Common myeloid progenitor, CD34-positive (primary cell): ENCODE measurements at regions not wholly inside any gene's neighbourhood (a gene's known extent, or its start where the extent isn't known, plus 50 kb on each side); places are given as distances from the start of the nearest gene placed in this dataset.

ENCODE experiments used
- CTCF ChIA-PET: fragments of 350-600 bp; sonication (Branson Sonifier 250); formaldehyde crosslinking; loops from one replicate; lab custom pipeline; 2021; ENCODE audit warnings: antibody characterized with exemption; lab: Charles Lee
- POLR2A ChIA-PET: fragments of 350-600 bp; sonication (Branson Sonifier 250); formaldehyde crosslinking; loops from one replicate; lab custom pipeline; 2021; ENCODE audit warnings: antibody characterized with exemption; lab: Charles Lee
- DNase-seq, 3 donors: peaks; one replicate each; pipeline versions ENCODE4 v3.0.0 to v3.0.0-alpha.2; 2013
- H3K27ac ChIP-seq, 2 experiments: 1 replicate in 1 of 2; 2 replicates in 1 of 2; pipeline ENCODE4 v1.7.0; 2013; ENCODE audit warnings: inconsistent platforms in 2 of 2, low read length in 2 of 2, mild to moderate bottlenecking in 2 of 2, low read depth in 1 of 2, moderate library complexity in 1 of 2; ENCODE audit not compliant: severe bottlenecking in 2 of 2, insufficient read depth in 1 of 2, poor library complexity in 1 of 2
- H3K27me3 ChIP-seq, 5 experiments: replicated peaks in 2 of 5; 1 replicate in 3 of 5; 2 replicates in 2 of 5; pipeline versions ENCODE4 v1.6.1 to v1.7.0; 2013; ENCODE audit warnings: low read length in 4 of 5, mild to moderate bottlenecking in 2 of 5, moderate library complexity in 2 of 5, inconsistent platforms in 1 of 5; ENCODE audit not compliant: insufficient read depth in 5 of 5, control insufficient read depth in 4 of 5
- H3K36me3 ChIP-seq, 4 experiments: 1 replicate in 2 of 4; 2 replicates in 2 of 4; pipeline versions ENCODE4 v1.6.1 to v1.7.0; 2013; ENCODE audit warnings: low read length in 3 of 4, control low read depth in 1 of 4, mild to moderate bottlenecking in 1 of 4; ENCODE audit not compliant: control insufficient read depth in 4 of 4, insufficient read depth in 4 of 4
- H3K4me1 ChIP-seq, 4 experiments: 1 replicate in 3 of 4; 2 replicates in 1 of 4; pipeline versions ENCODE4 v1.6.1 to v1.7.1; 2013; ENCODE audit warnings: low read length in 3 of 4, mild to moderate bottlenecking in 3 of 4, control low read depth in 1 of 4, inconsistent platforms in 1 of 4, moderate library complexity in 1 of 4; ENCODE audit not compliant: control insufficient read depth in 4 of 4, insufficient read depth in 4 of 4; ENCODE audit errors: control extremely low read depth in 1 of 4
- H3K4me3 ChIP-seq, 7 experiments: 1 replicate in 4 of 7; 2 replicates in 3 of 7; pipeline versions ENCODE4 v1.5.1 to v1.7.0; 2013; ENCODE audit warnings: mild to moderate bottlenecking in 7 of 7, low read length in 6 of 7, moderate library complexity in 6 of 7, inconsistent platforms in 2 of 7, low read depth in 2 of 7, control low read depth in 1 of 7; ENCODE audit not compliant: insufficient read depth in 4 of 7, control insufficient read depth in 1 of 7; ENCODE audit errors: extremely low read depth in 1 of 7
- H3K9me3 ChIP-seq, 5 experiments: 1 replicate in 4 of 5; 2 replicates in 1 of 5; pipeline versions ENCODE4 v1.6.1 to v1.7.1; 2013; ENCODE audit warnings: low read length in 4 of 5, mild to moderate bottlenecking in 2 of 5, inconsistent platforms in 1 of 5, low read depth in 1 of 5, moderate library complexity in 1 of 5; ENCODE audit not compliant: control insufficient read depth in 4 of 5, insufficient read depth in 2 of 5; ENCODE audit errors: control extremely low read depth in 1 of 5
- WGBS: methylation state at CpG from one replicate; pipeline ENCODE4 v1.1.5; 2013; ENCODE audit not compliant: insufficient coverage; 5-methylcytosine and 5-hydroxymethylcytosine counted together

DNA sequence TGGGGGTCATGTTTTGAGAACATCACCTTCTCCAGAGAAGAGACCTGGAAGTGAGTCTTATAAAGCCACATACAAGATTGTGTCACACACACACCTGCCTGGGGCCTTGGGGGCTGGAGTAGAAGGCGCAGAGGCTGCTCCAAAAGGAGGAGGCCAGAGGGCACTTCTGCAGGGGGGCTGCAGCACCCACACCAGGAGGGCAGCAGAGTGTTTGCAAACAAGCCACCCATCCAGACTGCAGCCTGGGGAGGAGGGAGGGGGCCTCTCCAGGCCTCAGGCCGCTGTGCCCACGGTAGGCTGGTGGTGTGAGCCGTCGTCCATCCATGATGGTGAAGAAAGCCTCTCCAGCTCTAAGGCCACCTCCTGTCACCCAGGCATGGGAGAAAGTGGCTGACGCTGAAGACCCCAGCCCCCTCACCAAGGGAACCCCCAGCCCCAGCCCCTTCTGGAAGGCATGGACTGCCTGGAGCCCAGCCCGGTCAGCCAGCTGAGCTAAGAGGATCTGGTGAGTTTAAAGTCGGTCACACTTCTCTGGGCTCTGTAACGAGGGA lies 77.5 kb downstream of the FOXL3 start:
- ChIA-PET POLR2A (no interaction called here), CTCF (no interaction called here)
- DNase-seq, result no peak
- Histone ChIP-seq H3K27me3 (no peaks in the 10 kb centered on the region), H3K36me3 (no peaks in the 10 kb centered on the region), H3K27ac (no peak overlapping the region), H3K4me3 (no peak overlapping the region), H3K4me1 (peaks cover 13 to 54% (median 48%) of the 10 kb centered on the region in 4 experiments), H3K9me3 (no peaks in the 10 kb centered on the region)
- 98% methylated on average over 8 of the region's 9 CpGs for WGBS

DNA sequence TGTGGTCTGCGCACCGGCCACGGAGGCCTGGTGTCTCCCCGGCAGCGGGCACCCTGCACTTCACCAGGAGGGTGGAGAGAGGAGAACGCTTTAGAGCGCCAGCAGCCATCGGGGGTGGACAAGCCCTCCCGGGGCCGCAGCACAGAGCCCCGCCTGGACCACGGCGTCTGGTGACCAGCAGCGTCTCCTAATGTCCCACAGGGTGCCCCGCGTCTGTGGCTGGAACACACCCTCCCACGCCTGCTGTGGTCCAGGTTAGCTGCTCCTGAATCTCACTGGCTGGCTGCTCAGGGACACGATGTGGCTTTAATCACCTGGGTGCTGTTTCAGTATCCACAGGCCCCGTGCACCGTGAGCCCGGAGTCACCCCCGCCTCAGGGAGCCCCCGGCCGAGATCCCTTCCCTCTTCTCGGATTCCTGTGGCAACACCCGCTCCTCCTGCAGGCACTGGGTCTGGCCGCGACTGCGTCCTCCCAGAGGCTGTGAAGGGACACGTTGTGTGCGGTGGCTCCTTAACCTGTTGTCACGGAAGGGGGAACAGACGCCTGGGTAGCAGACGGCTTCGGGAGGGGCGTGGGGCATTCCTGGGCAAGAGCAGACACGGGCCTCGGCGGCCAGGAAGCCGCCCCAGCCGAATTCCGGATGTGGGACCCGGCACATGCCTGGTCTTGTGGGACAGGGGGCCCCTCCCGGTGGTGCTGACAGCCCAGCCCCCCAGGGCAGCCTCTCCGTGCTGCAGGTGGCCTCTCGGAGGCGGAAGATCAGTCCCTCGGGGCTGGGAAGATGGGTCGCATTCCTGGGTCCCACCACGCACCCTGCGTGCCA lies 78.9 kb downstream of the FOXL3 start:
- Histone ChIP-seq H3K36me3 (no peaks in the 10 kb centered on the region), H3K27ac (no peak overlapping the region), H3K4me3 (no peak overlapping the region), H3K9me3 (no peaks in the 10 kb centered on the region), H3K4me1 (peaks cover 10 to 46% (median 39%) of the 10 kb centered on the region in 4 experiments), H3K27me3 (no peaks in the 10 kb centered on the region)
- POLR2A ChIA-PET, result no interaction called here
- DNase-seq, result peak in 1 of 3 donors; percentile 39
- CTCF ChIA-PET, result no interaction called here
- 74% methylated on average over 50 of the region's 51 CpGs for WGBS

DNA sequence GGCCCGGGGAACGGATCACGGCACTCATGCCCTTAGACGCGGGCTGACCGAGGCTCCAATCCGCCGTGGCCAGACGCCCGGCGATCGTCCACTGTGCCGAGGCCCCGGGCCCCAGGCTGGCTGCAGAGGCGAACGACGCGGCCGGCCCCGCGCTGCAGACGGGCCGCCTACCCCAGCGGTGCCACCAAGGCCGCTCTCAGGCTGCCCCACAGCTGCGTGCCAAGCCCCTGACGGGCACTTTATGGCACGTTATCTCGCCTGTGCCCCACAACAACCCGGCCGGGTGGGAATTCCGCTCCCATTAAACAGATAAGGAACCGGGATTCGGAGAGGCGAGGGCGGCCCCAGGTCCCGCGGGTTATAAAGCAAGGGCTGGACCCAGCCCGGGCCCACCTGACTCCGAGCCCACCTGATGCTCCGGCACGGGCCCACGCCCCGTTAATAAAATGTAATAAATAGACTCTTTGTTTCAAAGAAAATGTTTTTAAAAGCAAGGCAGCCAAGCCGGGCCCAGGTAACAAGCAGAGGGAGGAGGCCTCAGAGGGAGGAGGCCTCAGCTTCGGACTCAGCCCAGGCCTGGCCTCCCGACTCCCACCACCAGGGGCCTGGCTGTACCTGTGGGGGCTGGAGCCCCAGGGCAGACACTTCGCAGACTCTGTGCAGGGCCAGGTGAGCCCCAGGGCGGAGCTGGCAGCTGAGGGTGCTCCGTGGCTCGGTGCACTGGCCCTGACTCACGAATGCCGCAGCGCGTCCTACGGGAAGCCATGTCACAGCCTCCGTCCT lies 79.7 kb downstream of the FOXL3 start:
- H3K4me3 ChIP-seq, result no peak overlapping the region
- CTCF ChIA-PET, result no interaction called here
- H3K4me1 ChIP-seq, result peaks cover 10 to 43% (median 37%) of the 10 kb centered on the region in 4 experiments
- POLR2A ChIA-PET, result no interaction called here
- DNase-seq, result no peak
- 90% methylated on average over 47 of the region's 57 CpGs for WGBS
- H3K27me3 ChIP-seq, result no peaks in the 10 kb centered on the region
- H3K36me3 ChIP-seq, result no peaks in the 10 kb centered on the region
- H3K27ac ChIP-seq, result no peak overlapping the region
- H3K9me3 ChIP-seq, result no peaks in the 10 kb centered on the region

DNA sequence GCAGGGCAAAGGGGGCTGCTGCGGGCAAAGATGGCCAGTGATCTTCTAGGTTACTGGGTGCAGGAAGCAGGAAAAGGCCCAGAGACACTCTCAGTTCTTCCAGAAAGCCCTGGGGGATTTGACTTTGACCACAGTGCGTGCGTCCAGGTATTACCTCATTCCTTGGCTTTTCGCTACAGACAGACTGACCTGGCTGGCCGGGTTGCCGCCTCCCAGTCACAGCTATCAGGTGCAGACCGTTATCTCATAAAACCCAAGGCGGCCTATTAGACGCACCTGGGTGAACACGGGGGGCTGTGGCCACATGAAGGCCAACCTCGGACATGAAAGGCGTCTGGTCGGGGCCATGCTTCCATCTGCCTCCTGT lies 80.3 kb downstream of the FOXL3 start:
- POLR2A ChIA-PET, result no interaction called here
- Histone ChIP-seq H3K4me1 (peaks cover 10 to 43% (median 37%) of the 10 kb centered on the region in 4 experiments), H3K27me3 (peaks cover 0 to 5% (median 0%) of the 10 kb centered on the region in 5 experiments), H3K9me3 (no peaks in the 10 kb centered on the region), H3K27ac (no peak overlapping the region), H3K4me3 (no peak overlapping the region), H3K36me3 (no peaks in the 10 kb centered on the region)
- DNase-seq, result no peak
- 92% methylated on average over 13 of the region's 13 CpGs for WGBS
- CTCF ChIA-PET, result no interaction called here

DNA sequence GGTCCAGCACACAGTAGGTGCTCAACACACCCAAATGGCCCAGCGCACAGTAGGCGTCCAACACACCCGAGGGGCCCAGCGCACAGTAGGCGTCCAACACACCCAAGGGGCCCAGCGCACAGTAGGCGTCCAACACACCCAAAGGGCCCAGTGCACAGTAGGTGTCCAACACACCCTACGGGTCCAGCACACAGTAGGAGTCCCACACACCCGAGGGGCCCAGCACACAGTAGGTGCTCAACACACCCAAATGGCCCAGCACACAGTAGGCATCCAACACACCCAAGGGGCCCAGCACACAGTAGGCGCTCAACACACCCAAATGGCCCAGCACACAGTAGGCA lies 80.8 kb downstream of the FOXL3 start:
- peaks cover 0 to 7% (median 0%) of the 10 kb centered on the region in 5 experiments for H3K27me3 ChIP-seq
- no peak for DNase-seq
- no peaks in the 10 kb centered on the region for H3K36me3 ChIP-seq
- 92% methylated on average over 2 of the region's 10 CpGs for WGBS
- H3K4me1 ChIP-seq, result peaks cover 9 to 43% (median 33%) of the 10 kb centered on the region in 4 experiments
- H3K9me3 ChIP-seq, result no peaks in the 10 kb centered on the region
- CTCF ChIA-PET, result interaction anchor here (1.0 kb wide), 1 partner anchor 230 kb away, joined by 3 read pairs; no protein-coding TSS in a partner anchor
- no peak overlapping the region for H3K4me3 ChIP-seq
- POLR2A ChIA-PET, result no interaction called here
- no peak overlapping the region for H3K27ac ChIP-seq

DNA sequence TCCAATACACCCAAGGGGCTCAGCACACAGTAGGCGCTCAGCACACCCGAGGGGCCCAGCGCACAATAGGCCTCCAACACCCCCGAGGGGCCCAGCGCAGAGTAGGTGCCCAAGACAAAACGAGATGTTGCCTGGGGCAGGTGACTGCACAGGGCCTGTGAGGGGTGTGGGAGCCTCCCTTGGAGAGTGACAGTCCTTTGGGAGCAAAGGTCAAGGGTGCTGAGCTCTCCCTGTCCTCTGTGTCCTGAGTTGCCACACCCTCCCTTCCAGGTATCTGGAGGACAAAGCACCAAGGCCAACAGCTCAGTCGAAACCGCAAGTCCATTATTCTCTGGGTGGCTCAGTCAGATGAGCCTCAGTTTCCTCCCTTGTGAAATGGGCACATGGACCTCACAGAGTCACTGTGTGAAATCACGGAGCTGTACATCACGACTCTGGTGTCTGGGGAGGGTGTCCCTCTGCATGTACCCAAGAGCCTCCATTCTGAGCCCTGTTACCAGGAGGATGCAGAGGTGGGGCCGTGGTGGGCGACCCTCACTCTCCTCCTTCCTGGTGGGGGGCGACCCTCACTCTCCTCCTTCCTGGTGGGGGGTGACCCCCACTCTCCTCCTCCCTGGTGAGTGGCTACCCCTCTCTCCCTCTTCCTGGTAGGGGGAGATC lies 81.3 kb downstream of the FOXL3 start:
- WGBS, result 93% methylated on average over 11 of the region's 13 CpGs

More for the DNA sequence above, 81.3 kb downstream of the FOXL3 start:
- DNase-seq, result no peak
- no peaks in the 10 kb centered on the region for H3K36me3 ChIP-seq
- ChIA-PET POLR2A (no interaction called here), CTCF (interaction anchor here (1.0 kb wide), 1 partner anchor 229 kb away, joined by 3 read pairs; no protein-coding TSS in a partner anchor)
- no peak overlapping the region for H3K27ac ChIP-seq
- no peaks in the 10 kb centered on the region for H3K9me3 ChIP-seq
- H3K27me3 ChIP-seq, result peaks cover 0 to 7% (median under 1%) of the 10 kb centered on the region in 5 experiments
- H3K4me3 ChIP-seq, result no peak overlapping the region
- peaks cover 6 to 43% (median 30%) of the 10 kb centered on the region in 4 experiments for H3K4me1 ChIP-seq
